WTC11 (cell line): ENCODE measurements at regions not wholly inside any gene's neighbourhood (a gene's known extent, or its start where the extent isn't known, plus 50 kb on each side); places are given as distances from the start of the nearest gene placed in this dataset.

Experiments
- ATAC-seq: fragments of 200-7000 bp; cut with Tn5 transposase; 2 replicates; pipeline ENCODE4 v1.10.0; 2021; ENCODE audit warnings: mild to moderate bottlenecking, moderate library complexity
- CTCF ChIA-PET: fragments of 300-600 bp; sonication (Branson Sonifier 250); formaldehyde crosslinking; loops from one replicate; lab custom pipeline; 2021; ENCODE audit warnings: antibody characterized with exemption; lab: Charles Lee
- POLR2A ChIA-PET: fragments of 350-600 bp; sonication (Branson Sonifier 250); formaldehyde crosslinking; loops from one replicate; lab custom pipeline; 2021; ENCODE audit warnings: antibody characterized with exemption; lab: Charles Lee
- DNase-seq: peaks from one replicate; pipeline ENCODE4 v3.0.0; 2021; ENCODE audit warnings: low spot score
- H3K27ac Mint-ChIP-seq: 2 replicates; pipeline ENCODE4 v1.8.0; 2021; ENCODE audit warnings: mixed read lengths
- H3K27me3 Mint-ChIP-seq: 2 replicates; pipeline ENCODE4 v1.8.0; 2021; ENCODE audit warnings: low read depth, mild to moderate bottlenecking, moderate library complexity, mixed read lengths
- H3K36me3 Mint-ChIP-seq: 2 replicates; pipeline ENCODE4 v1.8.0; 2021; ENCODE audit warnings: mixed read lengths
- H3K4me1 Mint-ChIP-seq: 2 replicates; pipeline ENCODE4 v1.8.0; 2022; ENCODE audit warnings: mixed read lengths
- H3K4me3 Mint-ChIP-seq: 2 replicates; pipeline ENCODE4 v1.8.0; 2021; ENCODE audit warnings: mild to moderate bottlenecking, moderate library complexity, mixed read lengths
- H3K9me3 Mint-ChIP-seq: 2 replicates; pipeline ENCODE4 v1.8.0; 2021; ENCODE audit warnings: mixed read lengths
- CBFB ChIP-seq: sonication (generic); formaldehyde crosslinking; IDR thresholded peaks from 2 replicates; pipeline ENCODE4 v1.8.1; 2022; ENCODE audit warnings: mild to moderate bottlenecking, low read depth, missing genetic modification reagents
- ELF4 ChIP-seq: sonication (generic); formaldehyde crosslinking; IDR thresholded peaks from 2 replicates; pipeline ENCODE4 v1.8.1; 2022; ENCODE audit warnings: low read depth, mild to moderate bottlenecking, moderate library complexity, missing genetic modification reagents
- FOXJ3 ChIP-seq: sonication (generic); formaldehyde crosslinking; IDR thresholded peaks from 2 replicates; pipeline ENCODE4 v1.9.0; 2021; ENCODE audit warnings: missing genetic modification reagents, mild to moderate bottlenecking, borderline replicate concordance
- IRF2 ChIP-seq: sonication (generic); formaldehyde crosslinking; IDR thresholded peaks from 2 replicates; pipeline ENCODE4 v1.8.0; 2022; ENCODE audit warnings: low read depth, missing genetic modification reagents, borderline replicate concordance
- JUN ChIP-seq: sonication (generic); formaldehyde crosslinking; IDR thresholded peaks from 2 replicates; pipeline ENCODE4 v1.8.0; 2023; ENCODE audit warnings: mild to moderate bottlenecking, missing genetic modification reagents
- NR3C1 ChIP-seq: sonication (generic); formaldehyde crosslinking; conservative IDR thresholded peaks from 2 replicates; pipeline ENCODE4 v1.8.1; 2023; ENCODE audit warnings: low read depth, mild to moderate bottlenecking, missing genetic modification reagents
- OVOL2 ChIP-seq: fragments of 250-450 bp; sonication (Bioruptor Pico); IDR thresholded peaks from 2 replicates; pipeline ENCODE4 v1.9.0; 2021; ENCODE audit warnings: mild to moderate bottlenecking, borderline replicate concordance
- RELA ChIP-seq: sonication (generic); formaldehyde crosslinking; IDR thresholded peaks from 2 replicates; pipeline ENCODE4 v1.8.1; 2022; ENCODE audit warnings: missing genetic modification reagents, mild to moderate bottlenecking, borderline replicate concordance
- RORB ChIP-seq: fragments of 250-450 bp; sonication (Bioruptor Pico); IDR thresholded peaks from 2 replicates; pipeline ENCODE4 v1.9.0; 2021; ENCODE audit warnings: mild to moderate bottlenecking
- TEAD4 ChIP-seq: sonication (generic); formaldehyde crosslinking; IDR thresholded peaks from 2 replicates; pipeline ENCODE4 v1.8.0; 2022; ENCODE audit warnings: mild to moderate bottlenecking, missing genetic modification reagents
- ZNF138 ChIP-seq: sonication (generic); formaldehyde crosslinking; conservative IDR thresholded peaks from 2 replicates; pipeline ENCODE4 v1.8.1; 2022; ENCODE audit warnings: mild to moderate bottlenecking, moderate library complexity, missing genetic modification reagents
- ZNF219 ChIP-seq: sonication (generic); formaldehyde crosslinking; IDR thresholded peaks from 2 replicates; pipeline ENCODE4 v1.8.0; 2023; ENCODE audit warnings: missing genetic modification reagents, mild to moderate bottlenecking, borderline replicate concordance
- ZNF416 ChIP-seq: fragments of 250-450 bp; sonication (Bioruptor Pico); IDR thresholded peaks from 2 replicates; pipeline ENCODE4 v1.9.0; 2021; ENCODE audit warnings: mild to moderate bottlenecking, inconsistent platforms
- TF ChIP-seq, protein P1 (sequence below): sonication (generic); formaldehyde crosslinking; IDR thresholded peaks from 2 replicates; pipeline ENCODE4 v1.8.0; 2022; ENCODE audit warnings: missing genetic modification reagents
- TF ChIP-seq, protein P2 (sequence below): sonication (generic); formaldehyde crosslinking; IDR thresholded peaks from 2 replicates; pipeline ENCODE4 v1.8.0; 2022; ENCODE audit warnings: mild to moderate bottlenecking, missing genetic modification reagents
- TF ChIP-seq, protein P3 (sequence below): sonication (generic); formaldehyde crosslinking; IDR thresholded peaks from 2 replicates; pipeline ENCODE4 v1.8.0; 2023; ENCODE audit warnings: missing genetic modification reagents
- TF ChIP-seq, protein P4 (sequence below): sonication (generic); formaldehyde crosslinking; IDR thresholded peaks from 2 replicates; pipeline ENCODE4 v1.8.0; 2022; ENCODE audit warnings: mild to moderate bottlenecking, missing genetic modification reagents
- TF ChIP-seq, protein P5 (sequence below): sonication (generic); formaldehyde crosslinking; IDR thresholded peaks from 2 replicates; pipeline ENCODE4 v1.8.0; 2023; ENCODE audit warnings: missing genetic modification reagents, mild to moderate bottlenecking, borderline replicate concordance
- TF ChIP-seq, protein P6 (sequence below): sonication (generic); formaldehyde crosslinking; IDR thresholded peaks from 2 replicates; pipeline ENCODE4 v1.8.1; 2023; ENCODE audit warnings: mild to moderate bottlenecking, missing genetic modification reagents
- TF ChIP-seq, protein P7 (sequence below): fragments of 250-450 bp; sonication (Bioruptor Pico); conservative IDR thresholded peaks from 2 replicates; pipeline ENCODE4 v1.9.0; 2021; ENCODE audit warnings: mild to moderate bottlenecking
- TF ChIP-seq, protein P8 (sequence below): sonication (generic); formaldehyde crosslinking; IDR thresholded peaks from 2 replicates; pipeline ENCODE4 v1.8.1; 2023; ENCODE audit warnings: mild to moderate bottlenecking, missing genetic modification reagents

DNA sequence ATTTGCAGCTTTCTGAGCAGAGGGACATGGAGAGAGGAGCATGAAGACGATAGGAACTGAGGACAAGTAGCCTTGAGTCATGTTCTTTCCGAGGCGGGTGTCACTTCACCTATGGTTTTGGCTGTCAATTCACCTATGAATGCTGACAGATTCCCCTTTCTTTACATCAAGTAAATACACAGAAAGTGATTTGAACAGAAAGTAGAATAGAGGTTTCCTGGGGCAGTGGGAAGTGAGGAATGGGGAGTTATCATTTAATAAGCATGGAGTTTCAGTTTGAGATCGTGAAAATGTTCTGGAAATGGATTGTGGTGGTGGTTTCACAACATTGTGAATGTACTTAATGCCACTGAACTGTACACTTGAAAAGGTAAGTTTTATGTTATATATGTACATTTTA, 138.4 kb upstream of the MDFIC start:
- Mint-ChIP-seq H3K9me3 (no peaks in the 10 kb centered on the region), H3K27me3 (no peaks in the 10 kb centered on the region; the same call in 1 of the 2 replicates), H3K4me3 (no peak overlapping the region), H3K36me3 (no peaks in the 10 kb centered on the region), H3K27ac (no peak overlapping the region), H3K4me1 (peaks cover 14% of the 10 kb centered on the region)
- ATAC-seq (no peak), DNase-seq (no peak)
- ChIA-PET POLR2A (no interaction called here), CTCF (no interaction called here)
- TF ChIP-seq FOXJ3 (CRISPR knock-in tag) (no peak), RELA (CRISPR knock-in tag) (no peak), RORB (CRISPR knock-in tag) (no peak), ZNF416 (CRISPR knock-in tag) (no peak), ZNF138 (CRISPR knock-in tag) (no peak), OVOL2 (CRISPR knock-in tag) (no peak), CBFB (CRISPR knock-in tag) (no peak), ZNF219 (no peak), JUN (CRISPR knock-in tag) (no peak)
- TF ChIP-seq, protein P1, sequence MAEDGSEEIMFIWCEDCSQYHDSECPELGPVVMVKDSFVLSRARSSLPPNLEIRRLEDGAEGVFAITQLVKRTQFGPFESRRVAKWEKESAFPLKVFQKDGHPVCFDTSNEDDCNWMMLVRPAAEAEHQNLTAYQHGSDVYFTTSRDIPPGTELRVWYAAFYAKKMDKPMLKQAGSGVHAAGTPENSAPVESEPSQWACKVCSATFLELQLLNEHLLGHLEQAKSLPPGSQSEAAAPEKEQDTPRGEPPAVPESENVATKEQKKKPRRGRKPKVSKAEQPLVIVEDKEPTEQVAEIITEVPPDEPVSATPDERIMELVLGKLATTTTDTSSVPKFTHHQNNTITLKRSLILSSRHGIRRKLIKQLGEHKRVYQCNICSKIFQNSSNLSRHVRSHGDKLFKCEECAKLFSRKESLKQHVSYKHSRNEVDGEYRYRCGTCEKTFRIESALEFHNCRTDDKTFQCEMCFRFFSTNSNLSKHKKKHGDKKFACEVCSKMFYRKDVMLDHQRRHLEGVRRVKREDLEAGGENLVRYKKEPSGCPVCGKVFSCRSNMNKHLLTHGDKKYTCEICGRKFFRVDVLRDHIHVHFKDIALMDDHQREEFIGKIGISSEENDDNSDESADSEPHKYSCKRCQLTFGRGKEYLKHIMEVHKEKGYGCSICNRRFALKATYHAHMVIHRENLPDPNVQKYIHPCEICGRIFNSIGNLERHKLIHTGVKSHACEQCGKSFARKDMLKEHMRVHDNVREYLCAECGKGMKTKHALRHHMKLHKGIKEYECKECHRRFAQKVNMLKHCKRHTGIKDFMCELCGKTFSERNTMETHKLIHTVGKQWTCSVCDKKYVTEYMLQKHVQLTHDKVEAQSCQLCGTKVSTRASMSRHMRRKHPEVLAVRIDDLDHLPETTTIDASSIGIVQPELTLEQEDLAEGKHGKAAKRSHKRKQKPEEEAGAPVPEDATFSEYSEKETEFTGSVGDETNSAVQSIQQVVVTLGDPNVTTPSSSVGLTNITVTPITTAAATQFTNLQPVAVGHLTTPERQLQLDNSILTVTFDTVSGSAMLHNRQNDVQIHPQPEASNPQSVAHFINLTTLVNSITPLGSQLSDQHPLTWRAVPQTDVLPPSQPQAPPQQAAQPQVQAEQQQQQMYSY = no peak
- TF ChIP-seq, protein P2, sequence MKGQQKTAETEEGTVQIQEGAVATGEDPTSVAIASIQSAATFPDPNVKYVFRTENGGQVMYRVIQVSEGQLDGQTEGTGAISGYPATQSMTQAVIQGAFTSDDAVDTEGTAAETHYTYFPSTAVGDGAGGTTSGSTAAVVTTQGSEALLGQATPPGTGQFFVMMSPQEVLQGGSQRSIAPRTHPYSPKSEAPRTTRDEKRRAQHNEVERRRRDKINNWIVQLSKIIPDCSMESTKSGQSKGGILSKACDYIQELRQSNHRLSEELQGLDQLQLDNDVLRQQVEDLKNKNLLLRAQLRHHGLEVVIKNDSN (CRISPR knock-in tag) = no peak
- TF ChIP-seq, protein P3, sequence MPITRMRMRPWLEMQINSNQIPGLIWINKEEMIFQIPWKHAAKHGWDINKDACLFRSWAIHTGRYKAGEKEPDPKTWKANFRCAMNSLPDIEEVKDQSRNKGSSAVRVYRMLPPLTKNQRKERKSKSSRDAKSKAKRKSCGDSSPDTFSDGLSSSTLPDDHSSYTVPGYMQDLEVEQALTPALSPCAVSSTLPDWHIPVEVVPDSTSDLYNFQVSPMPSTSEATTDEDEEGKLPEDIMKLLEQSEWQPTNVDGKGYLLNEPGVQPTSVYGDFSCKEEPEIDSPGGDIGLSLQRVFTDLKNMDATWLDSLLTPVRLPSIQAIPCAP = no peak
- TF ChIP-seq, protein P4, sequence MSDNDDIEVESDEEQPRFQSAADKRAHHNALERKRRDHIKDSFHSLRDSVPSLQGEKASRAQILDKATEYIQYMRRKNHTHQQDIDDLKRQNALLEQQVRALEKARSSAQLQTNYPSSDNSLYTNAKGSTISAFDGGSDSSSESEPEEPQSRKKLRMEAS (CRISPR knock-in tag) = no peak

DNA sequence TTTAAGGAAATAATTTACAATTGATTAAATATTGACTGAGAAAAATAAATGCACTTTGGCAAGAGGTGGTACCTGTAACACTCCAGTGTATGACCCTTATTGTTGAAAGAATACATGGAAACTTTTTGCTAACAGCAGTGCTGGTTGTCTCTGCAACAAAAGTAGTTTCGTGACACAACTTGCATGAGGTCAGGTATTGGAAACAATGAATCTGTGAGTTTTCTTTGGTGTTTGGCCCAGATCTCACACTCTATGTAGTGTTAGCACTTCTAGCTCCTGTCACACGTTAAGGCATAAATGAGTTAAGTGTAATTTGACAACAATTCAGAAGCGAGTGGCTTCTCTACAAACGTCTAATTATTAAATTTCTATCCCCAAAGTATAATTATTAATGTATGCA, 137.7 kb upstream of the MDFIC start:
- Mint-ChIP-seq H3K4me3 (no peak overlapping the region), H3K4me1 (peaks cover 8% of the 10 kb centered on the region), H3K36me3 (no peaks in the 10 kb centered on the region), H3K27ac (no peak overlapping the region), H3K9me3 (no peaks in the 10 kb centered on the region), H3K27me3 (no peaks in the 10 kb centered on the region; the same call in 1 of the 2 replicates)
- POLR2A ChIA-PET = no interaction called here
- DNase-seq (no peak), ATAC-seq (no peak)
- CTCF ChIA-PET = no interaction called here
- TF ChIP-seq, protein P5, sequence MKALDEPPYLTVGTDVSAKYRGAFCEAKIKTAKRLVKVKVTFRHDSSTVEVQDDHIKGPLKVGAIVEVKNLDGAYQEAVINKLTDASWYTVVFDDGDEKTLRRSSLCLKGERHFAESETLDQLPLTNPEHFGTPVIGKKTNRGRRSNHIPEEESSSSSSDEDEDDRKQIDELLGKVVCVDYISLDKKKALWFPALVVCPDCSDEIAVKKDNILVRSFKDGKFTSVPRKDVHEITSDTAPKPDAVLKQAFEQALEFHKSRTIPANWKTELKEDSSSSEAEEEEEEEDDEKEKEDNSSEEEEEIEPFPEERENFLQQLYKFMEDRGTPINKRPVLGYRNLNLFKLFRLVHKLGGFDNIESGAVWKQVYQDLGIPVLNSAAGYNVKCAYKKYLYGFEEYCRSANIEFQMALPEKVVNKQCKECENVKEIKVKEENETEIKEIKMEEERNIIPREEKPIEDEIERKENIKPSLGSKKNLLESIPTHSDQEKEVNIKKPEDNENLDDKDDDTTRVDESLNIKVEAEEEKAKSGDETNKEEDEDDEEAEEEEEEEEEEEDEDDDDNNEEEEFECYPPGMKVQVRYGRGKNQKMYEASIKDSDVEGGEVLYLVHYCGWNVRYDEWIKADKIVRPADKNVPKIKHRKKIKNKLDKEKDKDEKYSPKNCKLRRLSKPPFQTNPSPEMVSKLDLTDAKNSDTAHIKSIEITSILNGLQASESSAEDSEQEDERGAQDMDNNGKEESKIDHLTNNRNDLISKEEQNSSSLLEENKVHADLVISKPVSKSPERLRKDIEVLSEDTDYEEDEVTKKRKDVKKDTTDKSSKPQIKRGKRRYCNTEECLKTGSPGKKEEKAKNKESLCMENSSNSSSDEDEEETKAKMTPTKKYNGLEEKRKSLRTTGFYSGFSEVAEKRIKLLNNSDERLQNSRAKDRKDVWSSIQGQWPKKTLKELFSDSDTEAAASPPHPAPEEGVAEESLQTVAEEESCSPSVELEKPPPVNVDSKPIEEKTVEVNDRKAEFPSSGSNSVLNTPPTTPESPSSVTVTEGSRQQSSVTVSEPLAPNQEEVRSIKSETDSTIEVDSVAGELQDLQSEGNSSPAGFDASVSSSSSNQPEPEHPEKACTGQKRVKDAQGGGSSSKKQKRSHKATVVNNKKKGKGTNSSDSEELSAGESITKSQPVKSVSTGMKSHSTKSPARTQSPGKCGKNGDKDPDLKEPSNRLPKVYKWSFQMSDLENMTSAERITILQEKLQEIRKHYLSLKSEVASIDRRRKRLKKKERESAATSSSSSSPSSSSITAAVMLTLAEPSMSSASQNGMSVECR = no peak
- TF ChIP-seq CBFB (CRISPR knock-in tag) = no peak
- no peak for TF ChIP-seq IRF2 (CRISPR knock-in tag)
- no peak for TF ChIP-seq TEAD4 (CRISPR knock-in tag)
- TF ChIP-seq ELF4 (CRISPR knock-in tag) = no peak
- TF ChIP-seq NR3C1 (CRISPR knock-in tag) = no peak
- TF ChIP-seq, protein P6, sequence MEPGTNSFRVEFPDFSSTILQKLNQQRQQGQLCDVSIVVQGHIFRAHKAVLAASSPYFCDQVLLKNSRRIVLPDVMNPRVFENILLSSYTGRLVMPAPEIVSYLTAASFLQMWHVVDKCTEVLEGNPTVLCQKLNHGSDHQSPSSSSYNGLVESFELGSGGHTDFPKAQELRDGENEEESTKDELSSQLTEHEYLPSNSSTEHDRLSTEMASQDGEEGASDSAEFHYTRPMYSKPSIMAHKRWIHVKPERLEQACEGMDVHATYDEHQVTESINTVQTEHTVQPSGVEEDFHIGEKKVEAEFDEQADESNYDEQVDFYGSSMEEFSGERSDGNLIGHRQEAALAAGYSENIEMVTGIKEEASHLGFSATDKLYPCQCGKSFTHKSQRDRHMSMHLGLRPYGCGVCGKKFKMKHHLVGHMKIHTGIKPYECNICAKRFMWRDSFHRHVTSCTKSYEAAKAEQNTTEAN (CRISPR knock-in tag) = no peak
- TF ChIP-seq, protein P7, sequence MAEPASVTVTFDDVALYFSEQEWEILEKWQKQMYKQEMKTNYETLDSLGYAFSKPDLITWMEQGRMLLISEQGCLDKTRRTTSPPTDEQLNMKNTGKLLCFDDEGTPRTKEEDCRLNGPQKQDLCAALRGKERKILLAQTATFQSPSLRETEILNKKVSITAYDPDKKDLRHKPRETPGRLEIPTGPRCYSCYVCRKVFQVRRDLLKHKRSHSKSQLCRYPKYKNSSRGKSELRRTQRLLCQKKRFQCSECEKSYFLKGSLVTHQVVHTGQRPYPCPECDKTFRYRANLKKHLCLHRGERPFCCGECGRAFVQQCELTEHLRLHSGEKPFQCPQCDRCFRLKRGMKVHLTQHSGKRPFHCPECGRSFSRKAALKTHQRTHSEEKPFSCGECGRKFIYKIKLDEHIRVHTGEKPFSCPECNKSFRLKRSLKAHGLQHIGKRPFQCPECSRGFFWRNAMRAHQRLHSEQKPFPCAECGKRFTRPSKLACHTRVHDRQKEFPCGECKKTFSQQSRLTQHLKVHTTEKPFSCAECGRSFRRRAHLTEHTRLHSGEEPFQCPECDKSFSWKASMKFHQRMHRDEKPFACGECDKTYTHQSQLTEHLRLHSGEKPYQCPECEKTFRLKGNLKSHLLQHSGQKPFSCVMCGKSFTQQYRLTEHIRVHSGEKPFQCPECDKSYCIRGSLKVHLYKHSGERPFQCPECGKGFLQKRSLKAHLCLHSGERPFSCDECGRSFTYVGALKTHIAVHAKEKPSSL (CRISPR knock-in tag) = no peak
- no peak for TF ChIP-seq OVOL2 (CRISPR knock-in tag)
- TF ChIP-seq, protein P8, sequence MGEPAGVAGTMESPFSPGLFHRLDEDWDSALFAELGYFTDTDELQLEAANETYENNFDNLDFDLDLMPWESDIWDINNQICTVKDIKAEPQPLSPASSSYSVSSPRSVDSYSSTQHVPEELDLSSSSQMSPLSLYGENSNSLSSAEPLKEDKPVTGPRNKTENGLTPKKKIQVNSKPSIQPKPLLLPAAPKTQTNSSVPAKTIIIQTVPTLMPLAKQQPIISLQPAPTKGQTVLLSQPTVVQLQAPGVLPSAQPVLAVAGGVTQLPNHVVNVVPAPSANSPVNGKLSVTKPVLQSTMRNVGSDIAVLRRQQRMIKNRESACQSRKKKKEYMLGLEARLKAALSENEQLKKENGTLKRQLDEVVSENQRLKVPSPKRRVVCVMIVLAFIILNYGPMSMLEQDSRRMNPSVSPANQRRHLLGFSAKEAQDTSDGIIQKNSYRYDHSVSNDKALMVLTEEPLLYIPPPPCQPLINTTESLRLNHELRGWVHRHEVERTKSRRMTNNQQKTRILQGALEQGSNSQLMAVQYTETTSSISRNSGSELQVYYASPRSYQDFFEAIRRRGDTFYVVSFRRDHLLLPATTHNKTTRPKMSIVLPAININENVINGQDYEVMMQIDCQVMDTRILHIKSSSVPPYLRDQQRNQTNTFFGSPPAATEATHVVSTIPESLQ (CRISPR knock-in tag) = no peak
